CD4-positive, alpha-beta T cell treated with Interleukin-1 beta for 1 hour (primary cell): ENCODE measurements at regions not wholly inside any gene's neighbourhood (a gene's known extent, or its start where the extent isn't known, plus 50 kb on each side); places are given as distances from the start of the nearest gene placed in this dataset.

Experiments
- DNase-seq, 2 donors: peaks; one replicate each; pipeline ENCODE4 v3.0.0-alpha.2; 2020 to 2022

GRCh38 chr9:90038763-90039162, 434.0 kb downstream of the GADD45G start:
- no peak for DNase-seq

GRCh38 chr9:90044263-90044662, 439.5 kb downstream of the GADD45G start:
- no peak for DNase-seq

GRCh38 chr9:90044710-90045151, 439.9 kb downstream of the GADD45G start:
- DNase-seq: no peak

- no peak for DNase-seq
These were observed 441.6 kb downstream of the GADD45G start for GRCh38 chr9:90046317-90046861.

DNA sequence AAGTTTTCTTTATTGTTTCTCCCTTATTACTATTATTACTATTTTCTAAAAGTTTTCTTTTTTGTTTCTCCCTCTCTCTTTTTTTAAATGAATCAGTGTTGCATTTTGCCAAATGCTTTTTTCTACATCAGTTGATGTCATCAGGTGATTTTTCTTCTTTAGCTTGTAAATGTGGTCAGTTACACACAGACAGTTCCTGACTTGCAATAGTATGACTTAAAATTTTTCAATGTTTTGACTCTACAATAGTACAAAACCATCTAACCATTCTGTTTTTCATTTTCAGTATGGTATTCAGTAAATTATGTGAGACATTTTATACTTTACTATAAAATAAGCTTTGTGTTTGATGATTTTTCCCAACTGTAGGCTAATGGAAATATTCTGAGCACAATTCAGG, 443.0 kb downstream of the GADD45G start:
- DNase-seq: no peak

- no peak for DNase-seq
These were observed 447.6 kb downstream of the GADD45G start for GRCh38 chr9:90052366-90052765.

DNA sequence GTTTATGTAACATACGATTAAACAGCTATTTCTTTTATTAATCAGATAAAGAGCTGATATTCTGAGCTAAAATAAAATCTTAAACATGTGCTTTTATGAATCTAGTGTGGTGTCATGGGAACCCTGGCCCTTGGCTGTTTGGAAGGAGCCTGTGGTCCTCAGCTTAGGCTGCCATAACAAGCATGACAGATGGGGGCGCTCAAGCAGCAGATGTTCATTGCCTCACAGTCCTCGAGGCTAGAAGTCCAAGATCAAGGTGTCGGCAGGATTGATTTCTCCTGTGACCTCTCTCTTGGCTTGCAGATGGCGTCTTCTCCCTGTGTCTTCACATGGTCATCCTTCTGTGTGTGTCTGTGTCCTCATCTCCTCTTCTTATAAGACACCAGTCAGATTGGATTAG, 448.2 kb downstream of the GADD45G start:
- no peak for DNase-seq

- no peak for DNase-seq
These were observed 450.0 kb downstream of the GADD45G start for GRCh38 chr9:90054810-90055209.

- DNase-seq: no peak
These were observed 450.4 kb downstream of the GADD45G start for GRCh38 chr9:90055226-90055625.

DNA sequence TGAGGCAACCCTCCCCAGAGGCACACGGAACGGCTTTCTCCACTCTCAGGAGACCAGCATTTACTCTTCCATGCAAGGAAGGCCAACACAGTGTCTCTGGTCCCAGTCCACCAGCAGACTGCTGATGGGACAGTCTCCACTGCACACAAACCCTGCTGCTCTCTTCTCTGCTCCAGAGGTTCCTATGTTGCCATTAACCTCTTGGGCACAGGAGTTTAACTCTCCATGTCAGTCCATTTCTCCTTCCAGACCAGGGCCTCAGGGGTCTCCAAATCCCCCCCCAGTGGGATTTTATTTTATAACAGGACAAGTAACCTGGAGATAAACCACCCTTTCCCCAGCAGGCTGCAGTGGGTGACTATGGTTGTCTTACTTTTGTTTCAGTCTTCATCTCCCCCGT, 452.5 kb downstream of the GADD45G start:
- no peak for DNase-seq

- no peak for DNase-seq
These were observed 453.5 kb downstream of the GADD45G start for GRCh38 chr9:90058182-90058763.

DNA sequence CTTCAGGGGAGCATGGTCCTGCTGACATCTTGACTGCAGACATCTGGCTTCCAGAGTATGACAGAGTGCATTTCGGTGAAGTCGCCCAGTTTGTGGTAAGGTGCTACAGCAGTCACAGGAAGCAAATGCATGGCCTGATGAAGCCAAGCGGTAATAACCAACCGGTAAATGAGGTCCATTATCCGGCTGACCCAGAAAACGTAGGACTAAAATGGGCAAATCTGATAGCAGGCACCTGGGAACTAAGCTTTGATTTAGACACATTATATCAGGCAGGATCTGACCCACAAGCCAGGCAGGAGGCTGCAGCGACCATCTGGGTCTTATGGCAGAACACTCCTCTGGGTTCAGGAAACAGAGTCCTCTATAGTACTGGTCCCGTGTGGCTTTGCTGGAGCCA, 454.6 kb downstream of the GADD45G start:
- no peak for DNase-seq

GRCh38 chr9:90060256-90060655, 455.4 kb downstream of the GADD45G start:
- DNase-seq: no peak

DNA sequence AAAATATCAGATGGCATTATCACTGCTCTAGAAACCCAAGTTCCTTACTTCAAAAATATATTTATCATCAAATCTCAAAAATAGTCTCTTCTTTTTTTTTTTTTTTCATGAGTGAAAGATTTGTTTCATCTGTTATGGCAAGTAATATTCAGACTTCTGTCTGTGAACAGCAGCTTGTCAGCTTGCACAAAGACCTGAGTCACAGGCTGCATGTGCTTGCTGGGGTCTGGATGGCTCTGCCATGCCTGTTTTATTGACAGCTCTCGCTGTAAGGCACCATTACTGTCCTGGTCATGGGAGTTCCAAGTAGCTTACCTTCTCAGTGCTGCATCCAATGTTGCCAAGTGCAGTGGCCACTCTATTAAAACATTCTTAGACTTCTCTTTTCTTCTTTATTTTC, 456.4 kb downstream of the GADD45G start:
- DNase-seq: no peak

DNA sequence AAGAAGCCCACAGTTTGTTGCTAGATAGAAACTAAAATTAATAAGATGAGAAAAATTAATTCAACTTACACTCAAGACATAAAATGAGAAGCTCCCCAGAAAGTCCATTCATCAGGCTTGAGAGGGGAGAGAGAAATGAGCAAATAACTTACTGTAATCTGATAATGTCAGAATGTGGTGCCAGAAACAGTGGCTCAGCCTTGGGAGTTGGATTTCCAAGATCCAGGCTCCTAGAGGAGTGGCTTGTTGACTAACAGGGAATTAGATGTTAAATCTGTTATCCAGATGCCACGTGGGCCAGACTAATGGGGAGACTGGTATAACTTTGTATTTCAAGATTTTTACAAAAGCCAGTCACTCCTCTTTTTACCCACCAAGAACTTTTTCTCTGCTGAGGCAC, 458.2 kb downstream of the GADD45G start:
- DNase-seq: no peak

- no peak for DNase-seq
These were observed 459.4 kb downstream of the GADD45G start for GRCh38 chr9:90064248-90064647.

- no peak for DNase-seq
These were observed 460.2 kb downstream of the GADD45G start for GRCh38 chr9:90064971-90065370.

DNA sequence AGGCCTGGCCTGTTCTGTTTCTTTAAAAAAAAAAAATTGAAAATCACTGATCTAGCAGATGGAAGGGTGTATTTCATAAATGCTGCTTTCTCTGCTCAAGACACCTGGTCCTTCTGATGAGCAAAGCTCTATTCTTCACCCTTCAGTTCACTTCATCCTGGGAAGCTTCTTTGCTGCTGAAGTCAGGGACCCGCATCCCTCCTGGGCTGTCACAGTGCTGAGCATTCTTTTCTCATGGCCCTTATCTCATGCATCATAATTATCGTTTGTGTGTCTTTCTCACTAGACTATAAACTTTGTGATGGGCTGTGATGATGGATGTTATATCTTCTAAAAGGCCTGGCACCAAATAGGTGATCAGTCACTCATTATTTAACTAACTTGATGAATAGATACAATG, 461.0 kb downstream of the GADD45G start:
- DNase-seq: no peak

DNA sequence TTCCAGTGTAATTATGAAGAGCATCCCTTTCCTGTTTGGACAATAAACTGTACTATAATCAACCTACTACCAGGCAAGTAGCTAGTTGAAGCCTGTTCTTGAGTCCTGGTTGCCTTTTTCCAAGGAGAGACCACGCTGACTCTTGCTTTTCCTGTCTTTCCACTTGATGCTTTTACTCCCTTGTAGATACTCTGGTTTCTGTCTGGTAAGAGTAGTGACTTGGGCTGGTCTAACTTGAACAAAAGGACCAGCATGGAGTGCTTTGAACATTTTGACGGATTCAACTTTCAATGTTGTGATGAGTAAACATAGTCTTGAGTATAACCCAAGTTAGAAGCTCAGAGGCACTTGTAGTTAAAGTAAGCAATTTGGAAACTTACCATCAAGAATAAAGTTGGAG, 464.3 kb downstream of the GADD45G start:
- DNase-seq: no peak

GRCh38 chr9:90070056-90070455, 465.2 kb downstream of the GADD45G start:
- no peak for DNase-seq

DNA sequence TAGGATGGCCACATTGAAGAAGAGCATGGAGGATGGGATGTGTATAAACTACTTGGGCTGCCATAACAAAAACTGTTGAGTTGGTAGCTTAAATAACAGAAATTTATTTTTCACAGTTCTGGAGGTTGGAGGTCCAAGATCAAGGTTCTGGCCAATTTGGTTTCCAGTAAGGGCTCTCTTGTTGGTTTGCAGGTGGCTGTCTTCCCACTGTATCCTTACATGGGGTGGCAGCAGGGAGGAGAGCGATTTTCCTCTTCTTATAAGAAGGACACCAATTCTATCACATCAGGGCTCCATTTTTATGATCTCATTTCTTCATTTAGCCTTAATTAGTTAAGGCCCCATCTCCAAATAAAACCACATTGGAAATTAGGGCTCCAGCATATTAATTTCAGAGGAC, 465.7 kb downstream of the GADD45G start:
- DNase-seq: no peak

- no peak for DNase-seq
These were observed 466.3 kb downstream of the GADD45G start for GRCh38 chr9:90070931-90071660.

- no peak for DNase-seq
These were observed 468.6 kb downstream of the GADD45G start for GRCh38 chr9:90073186-90073945.
